ENCODE measurements at regions not wholly inside any gene's neighbourhood (a gene's known extent, or its start where the extent isn't known, plus 50 kb on each side); places are given as distances from the start of the nearest gene placed in this dataset.

- TF ChIP-seq CTCF (conservative IDR thresholded peaks at IDR 0.05; ENCODE audit: low read length) (no peak), EZH2phosphoT487 (IDR thresholded peaks at IDR 0.05; ENCODE audit: borderline replicate concordance) (no peak)
Measured at GRCh38 chr1:9447215-9447960, 91.9 kb upstream of the SLC25A33 start.
